GM12878 (cell line): ENCODE measurements at regions not wholly inside any gene's neighbourhood (a gene's known extent, or its start where the extent isn't known, plus 50 kb on each side); places are given as distances from the start of the nearest gene placed in this dataset.

ENCODE experiments used
- CBX5 ChIP-seq: sonication (generic); IDR thresholded peaks from 2 replicates; pipeline ENCODE4 v1.6.1; 2016; ENCODE audit warnings: low read depth, moderate library complexity, mild to moderate bottlenecking, inconsistent platforms
- CHD2 ChIP-seq: IDR thresholded peaks from 2 replicates; pipeline ENCODE4 v1.6.1; 2011; ENCODE audit warnings: low read depth, low read length, improper control_type of control experiment, borderline replicate concordance
- FOXM1 ChIP-seq: IDR thresholded peaks from 2 replicates; pipeline ENCODE4 v1.6.1; 2012; ENCODE audit warnings: low read depth, mild to moderate bottlenecking, inconsistent platforms, low read length, moderate library complexity
- MTA3 ChIP-seq: IDR thresholded peaks from 2 replicates; pipeline ENCODE4 v1.6.1; 2012; ENCODE audit warnings: low read length, inconsistent platforms, borderline replicate concordance
- STAT3 ChIP-seq: IDR thresholded peaks from 2 replicates; pipeline ENCODE4 v1.6.1; 2011; ENCODE audit warnings: low read depth, low read length, improper control_type of control experiment
- ZNF217 ChIP-seq: fragments of 450-650 bp; IDR thresholded peaks from 2 replicates; pipeline ENCODE4 v1.6.1; 2017; ENCODE audit warnings: antibody characterized with exemption, mild to moderate bottlenecking
- TF ChIP-seq, protein P1 (sequence below): IDR thresholded peaks from 2 replicates; pipeline ENCODE4 v1.6.1; 2012; ENCODE audit warnings: improper control_type of control experiment, low read depth, low read length; ENCODE audit not compliant: insufficient replicate concordance
- TF ChIP-seq, protein P2 (sequence below): IDR thresholded peaks from 2 replicates; pipeline ENCODE4 v1.6.1; 2012; ENCODE audit warnings: low read depth, low read length, improper control_type of control experiment

DNA sequence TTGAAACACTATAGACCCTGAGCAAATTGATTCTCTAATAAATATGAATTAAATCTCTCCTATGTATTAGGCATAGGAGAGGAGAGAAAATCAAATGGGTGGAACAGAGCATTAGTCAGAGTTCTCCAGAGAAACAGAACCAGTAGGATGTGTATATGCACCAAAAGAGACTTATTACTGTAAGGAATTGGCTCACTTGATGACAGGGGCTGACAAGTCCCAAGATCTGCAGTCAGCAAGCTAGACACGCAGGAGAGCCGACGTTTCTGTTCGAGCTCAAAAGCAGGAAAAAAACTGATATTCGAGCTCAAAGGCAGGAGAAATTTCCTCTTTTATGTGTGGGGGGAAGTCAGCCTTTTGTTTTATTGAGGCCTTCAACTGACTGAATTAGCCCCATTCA is 259.2 kb upstream of the KAZN start (continued):
- TF ChIP-seq, protein P1, sequence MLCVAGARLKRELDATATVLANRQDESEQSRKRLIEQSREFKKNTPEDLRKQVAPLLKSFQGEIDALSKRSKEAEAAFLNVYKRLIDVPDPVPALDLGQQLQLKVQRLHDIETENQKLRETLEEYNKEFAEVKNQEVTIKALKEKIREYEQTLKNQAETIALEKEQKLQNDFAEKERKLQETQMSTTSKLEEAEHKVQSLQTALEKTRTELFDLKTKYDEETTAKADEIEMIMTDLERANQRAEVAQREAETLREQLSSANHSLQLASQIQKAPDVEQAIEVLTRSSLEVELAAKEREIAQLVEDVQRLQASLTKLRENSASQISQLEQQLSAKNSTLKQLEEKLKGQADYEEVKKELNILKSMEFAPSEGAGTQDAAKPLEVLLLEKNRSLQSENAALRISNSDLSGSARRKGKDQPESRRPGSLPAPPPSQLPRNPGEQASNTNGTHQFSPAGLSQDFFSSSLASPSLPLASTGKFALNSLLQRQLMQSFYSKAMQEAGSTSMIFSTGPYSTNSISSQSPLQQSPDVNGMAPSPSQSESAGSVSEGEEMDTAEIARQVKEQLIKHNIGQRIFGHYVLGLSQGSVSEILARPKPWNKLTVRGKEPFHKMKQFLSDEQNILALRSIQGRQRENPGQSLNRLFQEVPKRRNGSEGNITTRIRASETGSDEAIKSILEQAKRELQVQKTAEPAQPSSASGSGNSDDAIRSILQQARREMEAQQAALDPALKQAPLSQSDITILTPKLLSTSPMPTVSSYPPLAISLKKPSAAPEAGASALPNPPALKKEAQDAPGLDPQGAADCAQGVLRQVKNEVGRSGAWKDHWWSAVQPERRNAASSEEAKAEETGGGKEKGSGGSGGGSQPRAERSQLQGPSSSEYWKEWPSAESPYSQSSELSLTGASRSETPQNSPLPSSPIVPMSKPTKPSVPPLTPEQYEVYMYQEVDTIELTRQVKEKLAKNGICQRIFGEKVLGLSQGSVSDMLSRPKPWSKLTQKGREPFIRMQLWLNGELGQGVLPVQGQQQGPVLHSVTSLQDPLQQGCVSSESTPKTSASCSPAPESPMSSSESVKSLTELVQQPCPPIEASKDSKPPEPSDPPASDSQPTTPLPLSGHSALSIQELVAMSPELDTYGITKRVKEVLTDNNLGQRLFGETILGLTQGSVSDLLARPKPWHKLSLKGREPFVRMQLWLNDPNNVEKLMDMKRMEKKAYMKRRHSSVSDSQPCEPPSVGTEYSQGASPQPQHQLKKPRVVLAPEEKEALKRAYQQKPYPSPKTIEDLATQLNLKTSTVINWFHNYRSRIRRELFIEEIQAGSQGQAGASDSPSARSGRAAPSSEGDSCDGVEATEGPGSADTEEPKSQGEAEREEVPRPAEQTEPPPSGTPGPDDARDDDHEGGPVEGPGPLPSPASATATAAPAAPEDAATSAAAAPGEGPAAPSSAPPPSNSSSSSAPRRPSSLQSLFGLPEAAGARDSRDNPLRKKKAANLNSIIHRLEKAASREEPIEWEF: no peak
- TF ChIP-seq STAT3: no peak
- TF ChIP-seq, protein P2, sequence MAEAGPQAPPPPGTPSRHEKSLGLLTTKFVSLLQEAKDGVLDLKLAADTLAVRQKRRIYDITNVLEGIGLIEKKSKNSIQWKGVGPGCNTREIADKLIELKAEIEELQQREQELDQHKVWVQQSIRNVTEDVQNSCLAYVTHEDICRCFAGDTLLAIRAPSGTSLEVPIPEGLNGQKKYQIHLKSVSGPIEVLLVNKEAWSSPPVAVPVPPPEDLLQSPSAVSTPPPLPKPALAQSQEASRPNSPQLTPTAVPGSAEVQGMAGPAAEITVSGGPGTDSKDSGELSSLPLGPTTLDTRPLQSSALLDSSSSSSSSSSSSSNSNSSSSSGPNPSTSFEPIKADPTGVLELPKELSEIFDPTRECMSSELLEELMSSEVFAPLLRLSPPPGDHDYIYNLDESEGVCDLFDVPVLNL: no peak
- no peak for TF ChIP-seq MTA3
- TF ChIP-seq ZNF217: no peak
- TF ChIP-seq CBX5: no peak
- no peak for TF ChIP-seq FOXM1
- no peak for TF ChIP-seq CHD2
